HT1080 (cell line): ENCODE measurements at regions not wholly inside any gene's neighbourhood (a gene's known extent, or its start where the extent isn't known, plus 50 kb on each side); places are given as distances from the start of the nearest gene placed in this dataset.
"Not testable (repeated sequence)": the region's sequence is repeated elsewhere in the genome, so short reads cannot be mapped to it uniquely, and the experiment has no call there.

Experiments used
- DNase-seq: peaks from one replicate; pipeline ENCODE4 v3.0.0-alpha.2; 2015; ENCODE audit warnings: low read depth

- DNase-seq = no peak
Measured at GRCh38 chr4:173769568-173769967, 239.5 kb upstream of the HAND2 start.

- no peak for DNase-seq
Measured at GRCh38 chr4:173767650-173768049, 237.6 kb upstream of the HAND2 start.

- DNase-seq = no peak
Measured at GRCh38 chr4:173766171-173766600, 236.2 kb upstream of the HAND2 start.

- DNase-seq = no peak
Measured at GRCh38 chr4:173765751-173766150, 235.7 kb upstream of the HAND2 start.

- DNase-seq = peak; percentile 21
Measured at GRCh38 chr4:173763389-173763788, 233.4 kb upstream of the HAND2 start.

GRCh38 chr4:173761938-173762337 lies 231.9 kb upstream of the HAND2 start:
- DNase-seq = no peak

- no peak for DNase-seq
Measured at GRCh38 chr4:173761236-173761635, 231.2 kb upstream of the HAND2 start.

- DNase-seq = no peak
Measured at GRCh38 chr4:173758132-173758531, 228.1 kb upstream of the HAND2 start.

GRCh38 chr4:173753408-173753807 lies 223.4 kb upstream of the HAND2 start:
- no peak for DNase-seq

GRCh38 chr4:173752610-173753230 lies 222.7 kb upstream of the HAND2 start:
- peak; percentile 39 for DNase-seq

- no peak for DNase-seq
Measured at GRCh38 chr4:173748353-173748752, 218.3 kb upstream of the HAND2 start.

- no peak for DNase-seq
Measured at GRCh38 chr4:173747537-173748257, 217.7 kb upstream of the HAND2 start.

GRCh38 chr4:173746424-173746823 lies 216.4 kb upstream of the HAND2 start:
- no peak for DNase-seq

- no peak for DNase-seq
Measured at GRCh38 chr4:173745765-173746164, 215.7 kb upstream of the HAND2 start.

- DNase-seq = no peak
Measured at GRCh38 chr4:173736840-173737239, 206.8 kb upstream of the HAND2 start.

GRCh38 chr4:173735585-173735984 lies 205.6 kb upstream of the HAND2 start:
- DNase-seq = no peak

- peak; percentile 2 for DNase-seq
Measured at GRCh38 chr4:173735049-173735448, 205.0 kb upstream of the HAND2 start.

GRCh38 chr4:173731257-173731656 lies 201.2 kb upstream of the HAND2 start:
- DNase-seq = no peak

- no peak for DNase-seq
Measured at GRCh38 chr4:173722075-173722474, 192.0 kb upstream of the HAND2 start.

GRCh38 chr4:173718504-173718903 lies 188.5 kb upstream of the HAND2 start:
- not testable (repeated sequence) for DNase-seq

GRCh38 chr4:173717581-173717980 lies 187.6 kb upstream of the HAND2 start:
- no peak for DNase-seq

GRCh38 chr4:173714456-173714855 lies 184.4 kb upstream of the HAND2 start:
- no peak for DNase-seq

GRCh38 chr4:173713026-173713425 lies 183.0 kb upstream of the HAND2 start:
- no peak for DNase-seq
